A549 (cell line): ENCODE measurements at regions not wholly inside any gene's neighbourhood (a gene's known extent, or its start where the extent isn't known, plus 50 kb on each side); places are given as distances from the start of the nearest gene placed in this dataset.
A peak's percentile ranks its signal among the peaks of the same experiment; 100 is the strongest.

Experiments
- ATAC-seq, 2 experiments: fragments of 200-7000 bp in 1 of 2; fragments of >200 bp in 1 of 2; cut with Nextera tagmentation in 1 of 2; cut with Tn5 transposase in 1 of 2; 3 replicates each; pipeline versions ENCODE4 v1.8.0 to v1.9.1; 2018 to 2020; ENCODE audit warnings: mild to moderate bottlenecking in 1 of 2, moderate library complexity in 1 of 2
- CTCF ChIA-PET: fragments of 300-600 bp; sonication (Branson Sonifier 250); formaldehyde crosslinking; extraction: SDS; loops from one replicate; lab custom pipeline; 2021; ENCODE audit warnings: antibody characterized with exemption, inconsistent platforms; lab: Yijun Ruan, JAX
- POLR2A ChIA-PET: fragments of 350-600 bp; formaldehyde crosslinking; extraction: SDS; loops from one replicate; lab custom pipeline; 2021; ENCODE audit warnings: antibody characterized with exemption, inconsistent platforms; lab: Yijun Ruan, JAX
- DNase-seq, 2 experiments: peaks; one replicate each; pipeline versions ENCODE4 v3.0.0 to v3.0.0-alpha.2; 2011 to 2016; ENCODE audit warnings: low read depth in 1 of 2, low spot score in 1 of 2
- FAIRE-seq: peaks from 2 replicates; lab custom pipeline; 2011; peaks lifted over from hg19 to GRCh38; lab: Jason Lieb, UNC
- H3K27ac ChIP-seq, 2 experiments: fragments of >200 bp; sonication (Bioruptor Twin); formaldehyde crosslinking; 3 replicates each; pipeline ENCODE4 v1.5.1; 2016 to 2017
- H3K4me1 ChIP-seq: fragments of >200 bp; sonication (Bioruptor Twin); formaldehyde crosslinking; 3 replicates; pipeline ENCODE4 v1.6.1; 2016
- H3K4me2 ChIP-seq: fragments of >200 bp; sonication (Bioruptor Twin); formaldehyde crosslinking; 3 replicates; pipeline ENCODE4 v1.6.1; 2016
- H3K4me3 ChIP-seq: fragments of >200 bp; sonication (Bioruptor Twin); formaldehyde crosslinking; 3 replicates; pipeline ENCODE4 v1.5.1; 2016
- H3K9me3 ChIP-seq: fragments of >200 bp; sonication (Bioruptor Twin); formaldehyde crosslinking; 3 replicates; pipeline ENCODE4 v1.6.1; 2016
- ATOH8 ChIP-seq: fragments of 250-450 bp; sonication (Bioruptor Pico); IDR thresholded peaks from 2 replicates; pipeline ENCODE4 v1.5.0; 2020; ENCODE audit warnings: low read depth, mild to moderate bottlenecking, moderate library complexity
- CBX2 ChIP-seq: fragments of 200-600 bp; sonication (generic); IDR thresholded peaks from 2 replicates; pipeline ENCODE4 v1.6.1; 2016; ENCODE audit warnings: low read depth, mild to moderate bottlenecking, borderline replicate concordance
- CHD2 ChIP-seq: fragments of 150-350 bp; IDR thresholded peaks from 2 replicates; pipeline ENCODE4 v1.6.1; 2014; ENCODE audit warnings: low read length; ENCODE audit not compliant: partially characterized antibody
- CHD4 ChIP-seq: fragments of 200-600 bp; sonication (generic); IDR thresholded peaks from 2 replicates; pipeline ENCODE4 v1.6.1; 2016; ENCODE audit warnings: antibody characterized with exemption, mild to moderate bottlenecking, borderline replicate concordance
- E2F6 ChIP-seq: IDR thresholded peaks from 2 replicates; pipeline ENCODE4 v1.6.1; 2012; ENCODE audit warnings: low read depth, borderline replicate concordance
- EHF ChIP-seq: fragments of 250-450 bp; sonication (Bioruptor Pico); IDR thresholded peaks from 2 replicates; pipeline ENCODE4 v1.5.0; 2020; ENCODE audit warnings: mild to moderate bottlenecking
- EHMT2 ChIP-seq: fragments of 200-600 bp; sonication (generic); IDR thresholded peaks from 2 replicates; pipeline ENCODE4 v1.6.1; 2016; ENCODE audit warnings: antibody characterized with exemption, low read depth, mild to moderate bottlenecking, moderate library complexity
- ELK1 ChIP-seq: fragments of 150-350 bp; IDR thresholded peaks from 2 replicates; pipeline ENCODE4 v1.6.1; 2014; ENCODE audit warnings: low read depth, mild to moderate bottlenecking, low read length
- ESRRA ChIP-seq: fragments of 150-350 bp; IDR thresholded peaks from 2 replicates; pipeline ENCODE4 v1.6.1; 2014; ENCODE audit warnings: mild to moderate bottlenecking, low read length, borderline replicate concordance
- FOXS1 ChIP-seq: fragments of 250-450 bp; sonication (Bioruptor Pico); IDR thresholded peaks from 2 replicates; pipeline ENCODE4 v1.5.0; 2020; ENCODE audit warnings: mild to moderate bottlenecking, moderate library complexity
- GATA3 ChIP-seq: IDR thresholded peaks from 2 replicates; pipeline ENCODE4 v1.6.1; 2012; ENCODE audit warnings: borderline replicate concordance
- HDAC2 ChIP-seq: fragments of 200-600 bp; sonication (generic); IDR thresholded peaks from 2 replicates; pipeline ENCODE4 v1.6.1; 2016
- HEYL ChIP-seq: fragments of 250-450 bp; sonication (Bioruptor Pico); IDR thresholded peaks from 2 replicates; pipeline ENCODE4 v1.8.0; 2021; ENCODE audit warnings: mild to moderate bottlenecking, moderate library complexity
- HOXA7 ChIP-seq: fragments of 250-450 bp; sonication (Bioruptor Pico); IDR thresholded peaks from 2 replicates; pipeline ENCODE4 v1.5.0; 2020; ENCODE audit warnings: mild to moderate bottlenecking, moderate library complexity
- JUN ChIP-seq, 2 experiments: fragments of >200 bp; sonication (Bioruptor Twin); formaldehyde crosslinking; IDR thresholded peaks; 2 replicates in 1 of 2; 3 replicates in 1 of 2; pipeline ENCODE4 v1.6.1; 2016 to 2017
- KDM5A ChIP-seq: fragments of 200-600 bp; sonication (generic); IDR thresholded peaks from 2 replicates; pipeline ENCODE4 v1.6.1; 2016; ENCODE audit warnings: antibody characterized with exemption, mild to moderate bottlenecking
- MAFK ChIP-seq: fragments of 450-650 bp; IDR thresholded peaks from 2 replicates; pipeline ENCODE4 v1.6.1; 2014; ENCODE audit not compliant: partially characterized antibody
- NR3C1 ChIP-seq: fragments of >200 bp; sonication (Bioruptor Twin); formaldehyde crosslinking; IDR thresholded peaks from 3 replicates; pipeline ENCODE4 v1.6.1; 2017
- PBX3 ChIP-seq: IDR thresholded peaks from 2 replicates; pipeline ENCODE4 v1.6.1; 2012
- POLR2A ChIP-seq: IDR thresholded peaks from 2 replicates; pipeline ENCODE4 v1.6.1; 2012; ENCODE audit warnings: mild to moderate bottlenecking, low read length
- POLR2AphosphoS2 ChIP-seq: conservative IDR thresholded peaks from 2 replicates; pipeline ENCODE4 v1.6.1; 2012; ENCODE audit warnings: low read length, improper control_type of control experiment, inconsistent platforms
- RFX5 ChIP-seq: fragments of 450-650 bp; IDR thresholded peaks from 2 replicates; pipeline ENCODE4 v1.7.1; 2014; ENCODE audit warnings: antibody characterized with exemption, mild to moderate bottlenecking, moderate library complexity
- RNF2 ChIP-seq: fragments of 200-600 bp; sonication (generic); IDR thresholded peaks from 2 replicates; pipeline ENCODE4 v1.6.1; 2016; ENCODE audit warnings: low read depth, mild to moderate bottlenecking, antibody characterized with exemption, moderate library complexity, borderline replicate concordance
- SMC3 ChIP-seq: fragments of >200 bp; sonication (Bioruptor Twin); formaldehyde crosslinking; IDR thresholded peaks from 3 replicates; pipeline ENCODE4 v1.6.1; 2018; ENCODE audit warnings: inconsistent platforms
- SREBF2 ChIP-seq: fragments of 450-650 bp; IDR thresholded peaks from 2 replicates; pipeline ENCODE4 v1.6.1; 2014; ENCODE audit warnings: mild to moderate bottlenecking, moderate library complexity
- TP53 ChIP-seq: fragments of 250-450 bp; sonication (Bioruptor Pico); IDR thresholded peaks from 2 replicates; pipeline ENCODE4 v1.5.0; 2021; ENCODE audit warnings: mild to moderate bottlenecking, moderate library complexity
- ZSCAN20 ChIP-seq: fragments of 250-450 bp; sonication (Bioruptor Pico); IDR thresholded peaks from 2 replicates; pipeline ENCODE4 v1.8.0; 2022; ENCODE audit warnings: mild to moderate bottlenecking, moderate library complexity
- WGBS: methylation state at CpG from one replicate; pipeline ENCODE4 v1.1.6; 2017; ENCODE audit errors: missing lambda C conversion rate; 5-methylcytosine and 5-hydroxymethylcytosine counted together
- TF ChIP-seq, protein P1 (sequence below): fragments of >200 bp; sonication (Bioruptor Twin); formaldehyde crosslinking; IDR thresholded peaks from 2 replicates; pipeline ENCODE4 v1.6.1; 2016
- TF ChIP-seq, protein P2 (sequence below): fragments of 450-650 bp; IDR thresholded peaks from 2 replicates; pipeline ENCODE4 v1.6.1; 2014; ENCODE audit warnings: antibody characterized with exemption

DNA sequence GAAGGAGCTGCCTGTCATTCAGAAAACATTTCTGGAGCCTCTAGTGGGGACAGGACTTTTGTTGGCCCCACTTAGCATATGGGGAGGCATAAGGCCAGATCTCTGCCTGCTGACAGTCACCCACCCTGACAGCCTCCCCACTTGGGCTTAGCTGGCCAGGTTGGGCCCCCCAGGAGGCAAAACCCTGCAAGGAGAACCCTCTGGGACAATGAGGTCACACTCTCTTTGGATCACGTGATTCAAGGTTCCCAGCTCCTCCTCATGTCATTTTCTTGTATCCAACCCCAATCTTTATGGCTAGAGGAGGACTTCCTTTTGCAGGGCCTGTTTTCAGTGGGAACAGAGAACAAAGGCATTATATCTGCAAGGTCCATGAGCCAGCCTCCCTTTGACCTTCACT lies 60.0 kb downstream of the NAV1 start:
- DNase-seq, result no peak
- TF ChIP-seq ESRRA, result no peak
- no peak for TF ChIP-seq CHD4
- no peak for TF ChIP-seq JUN (IDR thresholded peaks at IDR 0.05)
- TF ChIP-seq SMC3, result no peak
- TF ChIP-seq TP53 (CRISPR knock-in tag), result no peak
- no peak for TF ChIP-seq PBX3
- no peak for TF ChIP-seq RNF2
- TF ChIP-seq, protein P1, sequence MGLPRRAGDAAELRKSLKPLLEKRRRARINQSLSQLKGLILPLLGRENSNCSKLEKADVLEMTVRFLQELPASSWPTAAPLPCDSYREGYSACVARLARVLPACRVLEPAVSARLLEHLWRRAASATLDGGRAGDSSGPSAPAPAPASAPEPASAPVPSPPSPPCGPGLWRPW, result no peak
- no peak for TF ChIP-seq ELK1
- no peak for TF ChIP-seq MAFK
- TF ChIP-seq EHF (CRISPR knock-in tag), result no peak
- no peak for TF ChIP-seq GATA3
- no peak for TF ChIP-seq POLR2AphosphoS2
- TF ChIP-seq SREBF2, result no peak
- no peak for TF ChIP-seq ATOH8 (CRISPR knock-in tag)
- no peak for TF ChIP-seq FOXS1 (CRISPR knock-in tag)
- no peak for TF ChIP-seq ZSCAN20 (CRISPR knock-in tag)
- no peak for TF ChIP-seq POLR2A
- TF ChIP-seq, all 56 proteins: peak for 0
- Histone ChIP-seq H3K27ac (peak overlapping the region; percentile 89 to 90), H3K4me2 (peak overlapping the region; percentile 62), H3K4me3 (no peak overlapping the region), H3K4me1 (peaks cover 95% of the 10 kb centered on the region), H3K9me3 (no peaks in the 10 kb centered on the region)
- POLR2A ChIA-PET, result no interaction called here
- WGBS, result 69% methylated on average over 1 of the region's 1 CpG
- ATAC-seq (no peak), FAIRE-seq (no peak)
- CTCF ChIA-PET, result interaction anchor here (1.0 to 9.6 kb wide), 5 partner anchors 38 to 194 kb away, joined by 3 to 83 read pairs (median 4); no protein-coding TSS in a partner anchor

- Histone ChIP-seq H3K9me3 (no peaks in the 10 kb centered on the region), H3K27ac (peak overlapping the region; percentile 89 to 90), H3K4me3 (no peak overlapping the region), H3K4me2 (no peak overlapping the region), H3K4me1 (peaks cover 95% of the 10 kb centered on the region)
- ChIA-PET POLR2A (no interaction called here), CTCF (interaction anchor here (1.0 to 9.6 kb wide), 5 partner anchors 38 to 193 kb away, joined by 3 to 83 read pairs (median 4); no protein-coding TSS in a partner anchor)
- FAIRE-seq (no peak), DNase-seq (no peak), ATAC-seq (no peak)
- TF ChIP-seq MAFK, result no peak
- no peak for TF ChIP-seq EHMT2
- no peak for TF ChIP-seq HDAC2
- TF ChIP-seq RNF2, result no peak
- no peak for TF ChIP-seq SMC3
- no peak for TF ChIP-seq ELK1
- TF ChIP-seq POLR2A, result no peak
- no peak for TF ChIP-seq ESRRA
- TF ChIP-seq HOXA7 (CRISPR knock-in tag), result no peak
- TF ChIP-seq GATA3, result no peak
- TF ChIP-seq CHD2, result no peak
- no peak for TF ChIP-seq HEYL
- TF ChIP-seq SREBF2, result no peak
- no peak for TF ChIP-seq KDM5A
- no peak for TF ChIP-seq E2F6
- no peak for TF ChIP-seq RFX5
- TF ChIP-seq, protein P2, sequence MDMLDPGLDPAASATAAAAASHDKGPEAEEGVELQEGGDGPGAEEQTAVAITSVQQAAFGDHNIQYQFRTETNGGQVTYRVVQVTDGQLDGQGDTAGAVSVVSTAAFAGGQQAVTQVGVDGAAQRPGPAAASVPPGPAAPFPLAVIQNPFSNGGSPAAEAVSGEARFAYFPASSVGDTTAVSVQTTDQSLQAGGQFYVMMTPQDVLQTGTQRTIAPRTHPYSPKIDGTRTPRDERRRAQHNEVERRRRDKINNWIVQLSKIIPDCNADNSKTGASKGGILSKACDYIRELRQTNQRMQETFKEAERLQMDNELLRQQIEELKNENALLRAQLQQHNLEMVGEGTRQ, result no peak
- no peak for TF ChIP-seq NR3C1
- no peak for TF ChIP-seq CBX2
- 92% methylated on average over 8 of the region's 8 CpGs for whole genome bisulfite sequencing
These were observed 60.6 kb downstream of the NAV1 start for GRCh38 chr1:201599548-201599947.
